CD1c-positive myeloid dendritic cell (primary cell): ENCODE measurements at regions not wholly inside any gene's neighbourhood (a gene's known extent, or its start where the extent isn't known, plus 50 kb on each side); places are given as distances from the start of the nearest gene placed in this dataset.
"Not testable (repeated sequence)": the region's sequence is repeated elsewhere in the genome, so short reads cannot be mapped to it uniquely, and the experiment has no call there.

ENCODE experiments used
- DNase-seq: peaks from one replicate; pipeline ENCODE4 v3.0.0-alpha.2; 2016; ENCODE audit errors: extremely low spot score

DNA sequence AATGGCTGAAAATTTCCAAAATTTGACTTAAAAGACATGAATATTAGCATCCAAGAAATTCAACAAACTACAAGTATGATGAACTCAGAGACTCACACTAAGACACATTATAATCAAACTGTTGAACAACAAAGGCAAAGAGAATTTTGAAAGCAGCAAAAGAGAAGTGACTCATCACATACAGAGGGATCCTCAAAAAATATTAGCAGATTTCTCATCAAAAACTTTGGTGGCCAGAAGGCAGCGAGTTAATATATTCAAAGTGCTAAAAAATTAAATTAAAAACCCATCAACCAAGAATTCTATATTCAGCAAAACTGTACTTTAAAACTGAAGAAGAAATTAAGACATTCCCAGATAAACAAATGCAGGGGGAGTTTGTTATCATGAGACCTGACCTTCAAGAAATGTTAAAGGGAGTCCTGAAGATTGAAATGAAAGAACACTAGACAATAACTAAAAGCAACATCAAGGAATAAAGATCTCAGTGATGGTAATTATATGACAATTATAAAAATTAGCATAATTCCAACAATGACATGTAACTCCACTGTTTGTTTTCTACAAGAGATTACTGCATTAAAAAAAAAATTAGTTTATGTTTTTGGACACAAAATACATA lies 150.0 kb downstream of the RNASET2 start:
- no peak for DNase-seq

DNA sequence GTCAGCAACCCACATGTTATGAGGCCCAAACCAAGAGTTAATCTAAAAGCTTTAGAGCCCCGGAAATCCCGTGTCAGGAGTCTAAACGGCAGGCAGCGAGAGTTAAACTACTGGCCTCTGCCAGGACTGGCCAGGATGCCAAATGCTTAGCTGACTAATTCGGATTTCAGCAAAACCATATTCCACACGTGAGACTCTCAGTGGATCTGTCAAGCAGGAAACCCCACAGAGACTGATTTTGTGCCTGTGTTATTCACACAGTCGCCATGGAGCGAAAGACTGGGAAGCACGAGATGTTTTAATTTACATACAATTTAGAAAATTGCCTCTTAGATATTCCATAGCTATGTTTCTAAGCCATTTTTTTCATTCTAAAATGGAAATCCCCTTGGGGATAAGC lies 152.9 kb downstream of the RNASET2 start:
- no peak for DNase-seq

DNA sequence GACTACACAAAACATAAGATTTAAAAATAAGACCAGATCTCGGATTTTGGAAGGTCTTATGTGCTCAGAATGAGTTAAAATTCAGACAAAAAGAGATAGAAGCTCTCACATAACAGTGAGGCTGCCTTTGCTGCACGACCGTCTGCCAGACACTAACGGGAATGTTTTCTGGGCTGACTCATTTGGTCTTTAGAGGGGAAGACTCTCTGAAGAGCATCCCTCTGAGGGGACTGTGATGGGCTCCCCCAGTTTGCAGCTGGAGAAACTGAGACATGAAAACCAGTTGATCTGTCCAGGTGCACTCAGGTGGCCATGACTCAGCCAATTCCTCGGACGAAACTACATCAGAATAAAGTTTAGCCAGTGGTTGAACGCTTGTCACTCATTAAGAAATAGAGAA lies 153.9 kb downstream of the RNASET2 start:
- DNase-seq, result no peak

DNA sequence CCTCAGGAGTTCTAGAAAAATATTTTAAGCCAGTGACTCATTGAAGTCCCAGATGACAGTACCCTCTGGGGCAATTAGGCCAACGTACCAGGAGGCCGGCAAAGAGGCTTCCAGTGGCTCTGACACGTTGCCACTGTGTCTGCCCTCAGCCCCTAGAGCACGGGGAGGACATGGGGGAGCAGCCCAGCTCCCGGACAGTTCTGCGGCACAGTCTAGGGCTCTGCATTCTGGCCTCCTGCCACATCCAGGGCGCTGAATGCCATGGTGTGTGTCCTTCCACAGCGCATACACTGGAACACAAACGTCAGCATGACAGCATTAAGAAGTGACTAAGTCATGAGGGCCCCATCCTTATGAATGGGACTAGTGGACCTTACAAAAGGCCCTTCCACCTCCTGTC lies 156.2 kb downstream of the RNASET2 start:
- no peak for DNase-seq

DNA sequence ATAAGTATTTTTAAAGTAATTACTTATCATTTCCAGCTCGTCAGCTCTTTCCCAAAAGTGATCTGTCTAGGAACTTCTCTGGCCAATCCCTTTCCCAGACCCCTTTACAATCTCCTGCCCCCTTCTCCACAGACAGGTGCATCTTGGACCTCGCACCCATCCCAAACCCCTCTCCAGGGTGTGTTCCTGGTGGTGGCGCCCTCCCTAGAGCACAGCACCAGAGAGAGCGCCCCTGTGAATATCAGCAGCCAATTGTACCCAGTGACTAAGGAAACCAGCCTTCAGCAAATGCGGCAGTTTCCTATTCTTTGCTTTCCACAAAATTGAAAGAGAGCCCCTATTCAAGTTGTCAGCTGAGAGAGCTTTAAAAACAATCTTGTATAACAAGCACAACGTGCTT lies 157.7 kb downstream of the RNASET2 start:
- DNase-seq, result no peak

DNA sequence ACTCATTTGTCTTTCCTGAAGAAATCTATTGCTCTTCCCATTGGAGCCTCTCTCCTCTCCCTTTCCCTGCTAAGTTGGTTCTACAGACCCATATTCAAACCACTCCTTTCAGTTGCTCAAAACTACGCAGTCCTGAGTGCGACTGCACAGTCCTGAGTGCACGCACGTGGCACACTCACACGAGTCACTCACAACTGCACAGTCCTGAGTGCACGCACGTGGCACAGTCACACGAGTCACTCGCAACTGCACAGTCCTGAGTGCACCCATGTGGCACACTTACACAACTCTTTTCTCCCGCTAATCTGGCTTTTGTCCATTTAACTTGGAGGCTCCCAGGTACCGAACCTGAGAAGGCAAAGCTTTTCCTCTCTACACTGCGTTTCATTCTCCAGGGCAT lies 159.7 kb downstream of the RNASET2 start:
- no peak for DNase-seq

DNA sequence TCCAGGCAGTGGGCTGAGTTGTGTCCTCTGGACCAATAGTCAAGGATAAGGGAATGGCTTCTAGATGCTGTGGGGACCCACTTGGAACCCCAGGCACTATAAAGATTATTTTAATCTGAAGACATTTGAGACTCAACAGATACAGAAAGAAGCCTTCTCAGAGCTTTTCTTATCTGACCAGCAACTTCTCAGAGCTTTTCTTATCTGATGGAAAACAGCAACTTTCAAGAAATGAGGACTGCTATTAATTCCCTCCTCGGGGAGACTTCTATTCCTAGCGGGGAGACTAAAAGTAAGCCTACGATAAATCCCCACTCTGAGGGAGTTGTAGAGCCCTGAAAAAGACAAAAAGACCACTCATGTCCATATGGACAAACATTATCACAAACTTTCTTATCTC lies 160.5 kb downstream of the RNASET2 start:
- no peak for DNase-seq

DNA sequence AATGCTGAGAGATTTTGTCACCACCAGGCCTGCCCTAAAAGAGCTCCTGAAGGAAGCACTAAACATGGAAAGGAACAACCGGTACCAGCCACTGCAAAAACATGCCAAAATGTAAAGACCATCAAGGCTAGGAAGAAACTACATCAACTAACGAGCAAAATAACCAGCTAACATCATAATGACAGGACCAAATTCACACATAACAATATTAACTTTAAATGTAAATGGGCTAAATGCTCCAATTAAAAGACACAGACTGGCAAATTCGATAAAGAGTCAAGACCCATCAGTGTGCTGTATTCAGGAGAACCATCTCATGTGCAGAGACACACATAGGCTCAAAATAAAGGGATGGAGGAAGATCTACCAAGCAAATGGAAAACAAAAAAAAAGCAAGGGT lies 163.8 kb upstream of the RPS6KA2 start:
- DNase-seq, result not testable (repeated sequence)

DNA sequence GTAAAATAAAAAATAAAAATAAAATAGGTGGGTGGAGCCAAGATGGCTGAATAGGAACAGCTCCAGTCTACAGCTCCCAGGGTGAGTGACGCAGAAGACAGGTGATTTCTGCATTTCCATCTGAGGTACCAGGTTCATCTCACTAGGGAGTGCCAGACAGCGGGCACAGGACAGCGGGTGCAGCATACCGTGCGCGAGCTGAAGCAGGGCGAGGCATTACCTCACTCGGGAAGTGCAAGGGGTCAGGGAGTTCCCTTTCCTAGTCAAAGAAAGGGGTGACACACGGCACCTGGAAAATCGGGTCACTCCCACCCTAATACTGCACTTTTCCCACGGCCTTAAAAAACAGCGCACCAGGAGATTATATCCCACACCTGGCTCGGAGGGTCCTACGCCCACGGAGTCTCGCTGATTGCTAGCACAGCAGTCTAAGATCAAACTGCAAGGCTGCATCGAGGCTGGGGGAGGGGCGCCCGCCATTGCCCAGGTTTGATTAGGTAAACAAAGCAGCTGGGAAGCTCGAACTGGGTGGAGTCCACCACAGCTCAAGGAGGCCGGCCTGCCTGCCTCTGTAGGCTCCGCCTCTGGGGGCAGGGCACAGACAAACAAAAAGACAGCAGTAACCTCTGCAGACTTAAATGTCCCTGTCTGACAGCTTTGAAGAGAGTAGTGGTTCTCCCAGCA lies 161.9 kb upstream of the RPS6KA2 start:
- not testable (repeated sequence) for DNase-seq

DNA sequence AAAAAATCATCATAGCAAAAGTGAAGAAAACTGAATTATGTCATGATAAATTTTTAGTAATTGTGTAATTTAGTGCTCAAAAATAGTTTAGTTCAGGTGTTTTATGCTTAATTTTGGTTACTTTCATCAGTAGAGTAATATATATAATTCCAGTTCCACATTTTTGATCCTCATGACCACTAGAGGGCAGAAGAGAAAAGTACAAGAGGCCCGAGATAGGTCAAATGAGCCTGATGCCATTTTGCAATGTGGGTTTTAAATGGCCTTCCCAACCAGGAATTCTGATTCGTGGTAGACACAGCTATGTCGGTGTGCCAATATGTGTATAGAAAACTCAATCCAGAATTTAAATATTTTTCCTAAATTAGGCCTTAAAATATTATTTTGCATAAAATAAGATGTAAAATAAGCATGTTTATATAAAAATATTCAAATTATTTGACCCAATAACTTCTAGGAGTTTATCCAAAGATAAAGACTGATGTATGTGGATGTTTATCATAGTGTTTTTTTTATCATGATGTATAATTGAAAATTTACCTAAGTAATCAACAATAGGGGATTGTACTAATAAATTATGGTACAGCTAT lies 159.7 kb upstream of the RPS6KA2 start:
- peak; percentile 82 for DNase-seq

DNA sequence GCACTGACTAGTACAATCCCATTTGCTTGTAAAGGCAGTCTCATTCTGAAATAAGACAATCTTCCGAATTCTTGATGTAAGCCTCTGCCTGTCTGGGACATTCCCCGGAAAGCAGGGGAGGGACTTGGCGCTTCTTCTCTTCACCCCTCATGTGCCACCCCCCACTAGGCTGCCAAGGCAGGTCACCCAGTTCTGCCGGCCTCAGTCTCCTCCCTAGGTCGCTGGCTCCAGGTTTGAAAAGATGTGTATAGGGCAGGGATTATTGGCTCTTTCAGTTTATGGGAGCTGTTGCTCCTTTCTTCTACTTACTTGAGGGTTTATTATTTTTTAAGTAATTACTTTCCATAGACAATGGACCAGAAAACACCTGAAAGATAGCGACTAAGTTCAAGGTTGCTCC lies 158.1 kb upstream of the RPS6KA2 start:
- DNase-seq, result no peak

DNA sequence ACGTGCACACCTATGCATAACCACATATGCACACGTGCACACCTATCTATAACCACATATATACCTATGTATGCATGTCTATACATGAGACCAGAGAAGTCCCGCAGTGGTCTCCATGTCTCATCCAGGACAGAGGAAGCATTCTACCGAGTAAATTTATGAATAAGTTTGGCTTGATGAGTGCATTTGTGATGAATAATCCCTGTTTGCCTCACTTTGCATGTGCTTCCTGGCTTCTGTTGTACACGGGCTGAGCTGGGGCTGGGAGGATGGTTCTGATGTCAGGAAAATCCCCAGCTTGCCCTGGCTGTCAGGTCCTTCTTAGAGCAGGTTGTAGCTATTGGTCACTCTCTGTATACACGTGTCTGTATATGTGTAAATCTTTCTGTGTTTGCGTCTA lies 157.6 kb upstream of the RPS6KA2 start:
- no peak for DNase-seq

DNA sequence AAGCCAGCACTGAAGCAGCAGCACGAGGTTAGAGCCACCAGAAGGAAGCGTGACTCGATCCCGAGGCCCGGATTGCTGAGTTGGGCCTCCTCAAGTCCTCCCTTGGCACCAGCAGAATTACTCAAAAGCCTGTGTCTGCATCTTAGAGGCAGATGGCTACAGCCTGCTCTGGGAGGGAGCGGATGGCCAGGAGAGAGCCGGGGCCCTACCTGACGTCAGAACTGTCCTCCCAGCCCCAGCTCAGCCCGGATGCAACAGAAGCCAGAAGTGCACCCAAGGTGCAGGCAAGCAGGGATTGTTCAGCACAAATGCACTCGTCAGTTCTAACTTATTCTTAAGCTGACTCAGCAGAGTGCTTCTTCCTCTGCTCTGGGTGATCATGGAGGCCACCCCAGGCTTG lies 155.5 kb upstream of the RPS6KA2 start:
- DNase-seq, result no peak

DNA sequence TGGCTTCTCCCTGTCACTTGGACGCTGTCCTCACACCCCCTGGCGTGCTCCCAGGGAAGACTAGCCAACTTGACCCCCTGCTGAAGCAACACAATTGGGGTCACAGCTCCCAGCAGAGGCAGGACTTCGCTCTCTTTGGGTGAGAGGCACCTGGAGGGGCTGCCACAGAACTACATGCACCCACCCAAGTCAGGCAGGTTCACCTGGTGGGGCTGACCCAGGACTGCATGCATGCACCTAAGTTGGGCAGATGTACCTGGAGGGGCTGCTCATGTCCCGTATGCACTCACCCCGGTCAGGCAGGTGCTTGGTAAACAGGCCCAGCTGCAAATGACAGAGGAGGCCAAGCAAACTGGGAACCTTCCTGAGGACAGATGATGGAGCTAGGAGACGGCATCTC lies 154.3 kb upstream of the RPS6KA2 start:
- DNase-seq, result no peak

DNA sequence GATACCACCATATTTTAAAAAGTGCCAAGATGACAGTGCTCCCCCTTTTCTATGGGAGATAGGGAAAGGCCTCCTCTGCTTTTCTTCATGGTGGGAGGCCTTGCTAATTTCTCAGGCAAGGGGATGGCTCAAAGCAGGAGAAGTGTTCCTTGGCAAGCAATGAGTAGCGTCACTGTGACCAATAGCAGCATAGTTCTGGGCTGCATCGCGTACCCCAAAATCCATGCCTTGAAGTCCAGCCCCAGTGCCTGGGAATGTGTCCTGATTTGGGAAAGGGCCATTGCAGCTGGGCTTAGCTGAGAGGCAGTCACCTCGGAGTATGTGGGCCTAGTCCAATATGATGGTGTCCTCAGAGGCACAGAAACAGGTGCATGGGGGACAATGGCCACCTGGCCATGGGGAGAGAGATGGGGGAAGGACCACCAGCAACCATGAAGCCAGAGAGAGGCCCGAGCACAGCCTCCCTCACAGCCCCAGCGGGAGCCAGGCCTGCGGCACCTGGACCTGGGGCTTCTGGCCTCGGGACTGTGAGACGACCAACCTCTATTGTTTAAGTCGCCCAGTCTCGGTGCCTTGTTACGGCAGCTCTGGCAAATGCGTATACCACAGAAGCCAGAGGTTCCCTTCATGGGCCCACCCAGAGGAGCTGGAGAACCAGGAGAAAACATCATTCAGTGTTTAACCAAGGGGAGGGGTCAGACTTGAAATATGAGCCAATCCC lies 153.1 kb upstream of the RPS6KA2 start:
- no peak for DNase-seq

DNA sequence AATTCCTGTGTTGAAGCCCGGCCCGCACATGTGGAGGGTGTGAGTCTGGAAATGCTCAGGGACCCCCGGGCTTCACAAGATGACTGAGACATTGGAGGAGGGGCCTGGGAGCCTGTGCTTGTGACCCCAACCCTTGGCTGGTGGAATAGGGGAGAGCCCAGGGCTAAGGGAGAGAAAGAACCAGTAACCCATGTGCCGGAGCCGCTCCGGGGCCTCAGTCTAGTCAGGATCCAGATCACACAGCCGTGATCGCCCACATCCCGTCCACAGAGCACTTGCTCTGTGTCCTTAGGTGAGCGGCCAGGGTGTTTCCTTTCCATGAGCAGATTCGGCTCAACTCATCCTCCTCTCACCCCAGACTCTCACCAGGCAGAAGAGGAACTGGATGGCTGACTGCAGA lies 152.3 kb upstream of the RPS6KA2 start:
- no peak for DNase-seq

DNA sequence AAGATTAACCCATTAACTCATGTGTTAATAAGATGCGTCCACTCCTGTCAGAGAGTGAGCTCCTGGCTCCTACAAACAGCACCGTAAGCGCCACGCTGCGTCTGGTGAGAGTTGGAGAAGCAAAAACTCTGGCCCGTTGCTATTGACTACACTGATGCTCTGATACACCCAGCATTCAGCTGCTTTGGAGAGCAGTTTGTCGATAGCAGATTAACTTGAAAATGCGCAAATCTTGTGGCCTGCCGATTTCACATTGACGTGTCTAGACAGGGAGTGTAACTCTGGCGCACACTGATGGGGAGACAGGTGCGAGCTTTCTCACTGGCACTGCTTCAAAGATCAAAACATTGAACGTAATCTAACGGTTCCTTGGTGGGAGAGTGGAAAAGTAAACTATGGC lies 151.7 kb upstream of the RPS6KA2 start:
- no peak for DNase-seq

DNA sequence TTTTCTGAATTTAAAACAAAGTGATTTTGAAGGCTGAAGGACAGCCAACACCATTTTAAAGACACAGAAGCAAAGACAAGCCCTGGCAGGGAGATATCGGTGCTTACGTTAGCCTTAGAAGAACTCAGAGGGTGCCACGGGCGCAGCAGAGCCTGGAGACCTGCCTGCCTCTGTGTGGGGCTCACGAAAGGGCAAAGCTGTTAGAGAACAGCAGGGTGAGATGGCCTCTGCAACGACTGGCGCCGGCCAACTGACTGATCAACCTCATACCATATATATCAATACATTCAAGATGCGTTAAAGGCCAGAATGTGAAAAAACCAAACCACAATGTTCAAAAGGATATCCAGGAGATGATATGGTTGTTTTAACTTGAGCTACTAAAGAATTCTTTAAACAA lies 151.0 kb upstream of the RPS6KA2 start:
- DNase-seq, result no peak

DNA sequence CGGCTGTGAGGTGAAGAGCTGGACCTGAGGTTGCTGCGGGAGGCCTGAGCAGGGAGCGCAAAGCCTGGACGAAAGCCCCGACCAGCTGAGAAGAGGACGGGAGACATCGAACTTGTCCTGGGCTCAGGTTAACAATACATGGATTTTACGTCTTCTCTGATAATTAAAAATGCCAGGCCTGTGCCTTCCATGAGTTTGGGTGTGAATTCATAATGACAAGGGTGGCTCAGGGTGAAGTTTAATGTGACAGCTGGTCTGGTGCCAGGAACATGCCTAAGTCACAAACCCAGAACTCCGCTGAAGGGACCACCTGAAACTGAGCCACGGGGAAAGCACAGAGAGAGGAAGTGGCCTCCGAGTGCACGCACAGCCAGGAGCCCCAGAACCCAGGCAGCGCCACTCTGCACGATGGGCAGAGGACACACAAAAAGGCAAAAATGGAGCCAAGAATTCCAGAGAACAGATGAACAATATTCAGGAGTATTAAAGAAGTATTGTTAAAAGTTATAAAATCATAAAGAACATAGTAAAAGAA lies 150.1 kb upstream of the RPS6KA2 start:
- no peak for DNase-seq

DNA sequence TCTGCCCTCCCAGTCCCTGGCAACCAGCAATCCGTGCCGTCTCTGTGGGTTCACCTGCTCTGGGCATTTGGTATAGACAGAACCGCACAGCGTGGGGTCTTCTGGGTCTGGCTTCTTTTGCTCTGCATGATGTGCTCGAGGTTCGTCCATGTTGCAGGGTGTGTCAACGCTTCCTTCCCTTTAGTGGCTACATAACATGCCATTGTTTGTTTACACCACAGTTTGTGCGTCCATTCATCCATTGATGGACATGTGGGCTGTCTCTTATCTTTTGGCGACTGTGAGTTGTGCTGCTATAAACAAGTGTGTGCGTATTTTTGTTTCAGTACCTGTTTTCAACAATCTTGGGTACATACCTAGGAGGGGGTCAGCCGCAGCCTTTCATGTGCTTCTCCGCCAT lies 149.5 kb upstream of the RPS6KA2 start:
- no peak for DNase-seq

DNA sequence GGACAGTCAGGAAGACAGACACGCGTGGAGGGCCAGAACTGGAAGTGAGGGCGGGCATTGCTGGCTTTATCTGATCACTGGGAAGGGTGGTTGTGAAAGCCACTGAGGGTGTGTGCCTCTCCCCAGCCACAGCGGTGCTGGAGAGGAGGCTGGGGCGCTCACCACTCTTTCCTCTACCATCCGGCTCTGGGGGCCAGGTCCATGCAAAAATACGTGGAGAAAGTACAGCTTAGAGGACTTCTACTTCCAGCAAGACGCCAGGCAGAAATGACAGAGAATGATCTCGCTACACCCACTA lies 148.8 kb upstream of the RPS6KA2 start:
- no peak for DNase-seq

DNA sequence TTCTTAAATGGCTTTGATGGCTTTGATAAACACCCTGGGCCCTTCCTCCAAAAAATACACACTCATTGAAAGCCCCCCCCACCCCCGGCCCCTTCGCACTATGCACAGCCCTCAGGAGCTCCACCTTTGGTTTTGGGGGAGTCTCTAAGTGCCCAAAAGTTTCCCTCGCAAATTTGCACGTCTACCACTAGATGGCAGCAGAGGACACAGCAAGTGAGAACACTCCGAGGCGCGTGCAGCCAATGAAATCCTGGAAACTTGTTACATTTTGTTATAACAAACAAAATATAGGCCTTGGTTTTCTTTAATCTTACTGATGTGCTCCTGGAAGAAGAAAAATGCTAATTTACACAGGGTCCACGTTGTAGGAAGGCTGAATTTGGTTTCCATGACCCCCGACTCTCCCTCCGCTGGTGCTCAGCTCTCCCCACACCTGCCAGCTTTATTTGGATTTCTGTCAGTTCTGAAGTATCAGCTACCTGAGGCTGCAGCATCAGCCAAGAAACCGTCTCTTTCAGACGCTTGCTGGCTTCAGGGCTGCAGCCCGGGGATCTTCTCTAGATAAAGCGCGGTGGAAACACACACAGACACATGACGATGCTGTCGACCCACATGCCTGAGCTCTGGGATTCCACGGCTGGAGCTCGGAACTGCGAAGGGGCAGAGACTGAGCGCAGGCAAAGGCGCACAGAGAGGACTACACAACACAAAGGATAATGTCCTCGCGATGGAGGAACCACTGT lies 148.3 kb upstream of the RPS6KA2 start:
- peak; percentile 84 for DNase-seq
